SIG-M5 treated with dmso at 0.1 percent for 504 hours (cell line): ENCODE measurements at regions not wholly inside any gene's neighbourhood (a gene's known extent, or its start where the extent isn't known, plus 50 kb on each side); places are given as distances from the start of the nearest gene placed in this dataset.

Experiments
- DNase-seq: peaks from one replicate; lab custom pipeline; 2025; ENCODE audit not compliant: unreplicated experiment; lab: John Stamatoyannopoulos, UW

DNA sequence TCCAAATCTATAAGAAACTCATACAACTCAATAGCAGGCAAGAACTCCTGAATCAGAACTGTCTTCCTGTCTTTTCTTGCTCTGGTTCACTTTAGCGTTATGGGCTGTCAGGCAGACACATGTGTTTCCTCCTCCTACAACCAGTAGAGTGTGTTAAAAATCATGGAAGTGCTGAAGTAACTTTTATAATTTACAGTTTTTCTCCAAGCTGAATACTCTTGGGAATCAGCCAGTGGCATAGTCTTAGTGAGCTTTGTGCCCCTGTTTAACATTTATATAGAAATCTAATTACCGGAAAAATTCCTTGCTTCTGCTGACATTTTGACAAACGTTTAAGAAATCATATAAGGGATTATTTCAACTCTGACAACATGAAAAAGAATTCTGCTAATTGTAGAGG is 113.1 kb upstream of the RGS18 start:
- no peak for DNase-seq

DNA sequence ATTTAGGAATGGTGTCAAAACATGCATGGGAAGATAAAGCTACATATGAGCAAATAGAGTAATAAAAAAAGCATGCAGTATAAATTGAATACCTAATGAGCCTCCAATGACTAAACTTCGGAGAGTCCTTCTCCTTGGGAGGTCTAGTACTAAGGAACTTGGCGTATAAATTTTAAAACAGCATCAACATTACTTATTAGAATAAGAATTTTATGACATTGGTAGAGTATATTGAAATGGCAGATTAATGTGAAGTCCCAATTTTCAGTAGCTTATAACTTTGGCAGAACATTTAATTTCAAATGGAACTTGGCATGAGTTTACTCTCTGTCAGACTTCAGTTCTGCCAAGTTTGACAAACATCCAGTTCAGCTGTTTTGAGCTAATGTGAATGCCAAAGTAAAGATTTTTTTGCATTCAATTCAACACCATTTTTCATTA is 104.7 kb upstream of the RGS18 start:
- no peak for DNase-seq

DNA sequence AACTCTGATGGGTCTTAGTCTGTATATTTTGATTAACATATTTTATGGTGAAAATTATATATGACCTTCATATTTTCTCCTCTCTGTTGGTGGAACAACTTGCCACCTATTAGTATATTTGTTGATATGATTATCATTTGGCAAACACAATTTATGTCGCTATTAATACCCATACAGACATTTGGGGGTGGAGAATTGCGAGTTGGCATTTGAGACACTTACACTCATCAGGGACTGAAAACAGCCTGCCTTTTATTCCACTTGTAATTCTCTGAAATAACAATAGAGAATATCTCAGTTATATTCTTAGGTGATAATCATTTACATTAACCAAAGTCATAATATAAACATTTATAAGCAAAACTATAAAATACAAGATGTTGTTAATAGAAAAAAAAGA is 100.5 kb upstream of the RGS18 start:
- DNase-seq = no peak

DNA sequence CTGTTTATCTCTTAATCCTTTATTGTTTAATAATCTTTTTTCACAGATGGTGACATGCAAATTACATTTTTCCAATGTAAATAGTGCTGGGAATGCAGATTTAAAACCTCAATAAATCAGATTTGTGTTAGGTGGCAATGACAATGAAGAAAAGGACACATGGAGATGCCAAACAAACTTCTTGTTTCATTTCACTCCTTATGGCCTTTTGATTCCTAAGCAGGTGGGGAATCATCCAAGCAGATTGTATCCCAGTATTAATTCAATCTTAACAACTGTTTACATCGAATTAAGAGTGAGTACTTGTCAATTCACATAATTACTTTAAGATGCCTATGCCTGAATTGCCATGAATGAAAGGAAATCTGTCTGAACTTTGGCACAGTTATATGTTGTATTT is 98.9 kb upstream of the RGS18 start:
- no peak for DNase-seq

DNA sequence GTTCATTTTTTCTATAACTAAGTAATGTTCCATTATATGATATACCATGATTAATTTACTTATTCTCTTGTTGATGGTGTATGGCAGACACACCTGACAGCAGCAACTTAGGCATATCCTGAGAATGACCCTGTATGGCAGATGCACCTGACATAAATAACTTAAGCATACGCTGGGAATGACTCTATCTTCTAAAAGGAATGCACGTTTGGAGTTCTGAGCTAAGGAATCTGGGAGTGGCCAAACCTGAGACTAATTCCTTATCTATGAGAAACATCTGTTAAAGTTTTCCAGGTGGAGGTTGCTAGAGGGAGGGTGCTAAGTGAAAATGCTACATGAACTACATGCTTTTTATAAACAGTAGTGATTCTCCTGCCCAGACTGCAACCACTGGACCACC is 96.7 kb upstream of the RGS18 start:
- no peak for DNase-seq

DNA sequence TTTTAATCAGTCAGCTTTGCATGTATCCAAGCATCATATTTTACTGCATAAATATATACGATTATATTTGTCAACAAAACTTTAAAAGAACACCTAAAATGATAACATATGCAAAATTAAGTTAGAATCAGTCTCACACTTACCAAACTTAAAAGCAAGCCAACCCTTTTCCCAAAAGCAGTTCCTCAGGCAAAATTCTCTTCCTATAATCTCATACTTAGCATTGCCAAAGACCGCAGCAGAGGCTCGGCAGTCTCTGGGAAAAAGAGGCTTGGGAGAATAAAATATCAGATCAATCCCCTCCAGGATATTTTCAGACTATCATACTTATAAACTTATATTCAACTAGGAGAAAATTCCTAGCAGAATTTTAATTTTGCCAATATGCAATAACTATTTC is 93.2 kb upstream of the RGS18 start:
- DNase-seq = no peak

DNA sequence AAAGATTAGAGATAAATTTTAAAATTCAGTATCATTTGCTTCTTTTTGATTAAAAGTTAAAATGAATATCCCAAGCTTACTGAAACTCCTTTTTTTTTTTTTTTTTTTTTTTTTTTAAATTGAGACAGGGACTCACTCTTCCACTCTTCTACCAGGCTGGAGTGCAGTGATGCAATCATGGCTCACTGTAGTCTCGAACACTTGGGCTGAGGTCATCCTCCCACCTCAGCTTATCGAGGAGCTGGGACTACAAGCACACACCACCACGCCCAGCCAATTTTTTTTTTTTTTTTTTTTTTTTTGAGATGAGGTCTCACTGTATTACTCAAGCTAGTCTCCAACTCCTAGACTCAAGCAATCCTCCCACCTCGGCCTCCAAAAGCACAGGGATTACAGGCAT is 92.1 kb upstream of the RGS18 start:
- DNase-seq = no peak

DNA sequence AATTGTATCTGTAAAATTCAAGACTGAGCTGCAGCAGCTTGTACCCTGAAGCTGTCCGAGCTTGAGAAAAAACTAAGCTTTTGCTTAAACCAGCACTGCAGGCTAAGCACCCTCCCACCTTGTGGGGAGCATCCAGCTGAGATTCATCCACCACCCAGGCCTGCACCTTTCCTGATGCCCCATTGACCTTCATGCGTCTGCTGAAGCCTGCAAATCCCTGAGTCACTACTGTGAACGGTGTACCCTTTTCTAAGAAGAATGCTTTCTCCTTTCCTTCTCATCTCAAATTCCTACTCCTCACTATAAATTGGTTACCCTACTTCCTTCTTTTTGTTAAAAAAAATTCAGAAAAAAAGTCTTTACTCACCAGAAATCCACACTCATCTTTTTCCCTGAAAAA is 90.9 kb upstream of the RGS18 start:
- DNase-seq = no peak

DNA sequence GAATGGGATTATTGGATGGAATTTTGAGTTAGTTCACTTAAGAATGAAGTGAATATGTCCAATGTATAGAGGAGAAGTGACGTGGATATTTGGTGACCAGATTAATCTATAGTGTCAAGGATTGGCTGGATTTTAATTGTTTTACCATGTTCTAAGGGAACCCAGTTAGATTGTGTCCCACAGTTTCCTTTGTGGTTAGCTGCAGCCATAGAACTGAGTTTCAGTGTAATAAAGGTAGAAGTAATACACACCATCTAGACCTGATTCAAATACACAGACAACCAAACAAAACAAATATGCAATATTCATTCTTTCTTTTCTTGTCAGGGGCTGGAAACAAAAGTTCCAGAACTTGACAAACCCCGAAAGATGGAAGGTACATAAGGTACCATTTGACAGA is 88.0 kb upstream of the RGS18 start:
- DNase-seq = no peak

DNA sequence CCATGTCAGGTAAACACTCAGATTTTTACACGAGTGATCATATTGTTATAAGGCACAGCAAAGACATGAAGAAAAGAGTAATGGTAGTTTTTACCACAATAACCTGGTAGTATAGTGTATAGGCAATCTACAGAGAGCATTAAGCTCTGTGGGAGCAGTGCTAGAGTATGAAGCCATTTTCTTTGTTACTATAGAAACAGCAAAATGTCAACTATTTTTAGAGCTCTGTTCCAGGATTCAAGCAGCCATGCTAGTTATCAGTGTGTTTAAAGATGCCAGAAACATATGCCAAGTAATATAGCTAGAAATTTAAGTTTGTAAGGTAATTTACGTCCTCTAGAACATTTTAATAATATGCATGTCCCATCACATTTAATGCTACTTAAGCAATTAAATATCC is 77.6 kb upstream of the RGS18 start:
- no peak for DNase-seq

DNA sequence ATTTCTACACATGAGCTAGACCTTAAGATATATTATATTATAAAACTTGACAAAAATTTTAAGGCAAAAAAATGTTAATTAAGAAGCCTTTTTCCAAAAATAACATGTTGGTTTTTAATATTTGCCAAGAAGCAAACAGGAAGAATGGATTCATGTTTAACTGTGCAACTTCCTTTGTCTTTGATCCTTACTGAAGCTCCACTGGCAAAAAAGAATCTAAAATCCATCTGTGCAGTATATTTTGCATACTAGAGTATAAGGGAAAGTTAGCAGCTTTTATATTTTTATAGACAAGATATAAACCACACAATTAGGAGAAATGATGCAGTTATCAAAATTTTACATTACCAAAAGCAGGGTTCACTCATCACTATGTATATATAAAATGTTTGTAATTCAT is 76.9 kb upstream of the RGS18 start:
- no peak for DNase-seq

DNA sequence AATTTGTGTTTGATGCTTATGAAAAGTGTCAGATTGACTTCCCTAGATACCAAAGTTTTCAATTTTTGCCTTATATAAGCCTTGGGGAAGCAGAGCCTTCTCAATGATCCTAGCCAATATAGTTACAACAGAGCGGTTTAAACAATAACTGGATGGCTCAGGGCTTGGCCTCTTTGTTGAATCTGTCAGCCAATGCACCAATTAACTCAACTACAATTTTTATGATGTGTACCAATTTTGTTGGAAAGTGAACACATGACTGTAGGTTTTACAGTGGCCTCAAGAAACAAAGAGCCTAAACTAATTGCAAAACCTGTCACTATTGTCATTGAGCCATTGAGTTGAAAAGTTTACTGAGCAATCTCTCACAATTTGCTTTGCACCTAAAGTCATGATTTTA is 71.6 kb upstream of the RGS18 start:
- no peak for DNase-seq

DNA sequence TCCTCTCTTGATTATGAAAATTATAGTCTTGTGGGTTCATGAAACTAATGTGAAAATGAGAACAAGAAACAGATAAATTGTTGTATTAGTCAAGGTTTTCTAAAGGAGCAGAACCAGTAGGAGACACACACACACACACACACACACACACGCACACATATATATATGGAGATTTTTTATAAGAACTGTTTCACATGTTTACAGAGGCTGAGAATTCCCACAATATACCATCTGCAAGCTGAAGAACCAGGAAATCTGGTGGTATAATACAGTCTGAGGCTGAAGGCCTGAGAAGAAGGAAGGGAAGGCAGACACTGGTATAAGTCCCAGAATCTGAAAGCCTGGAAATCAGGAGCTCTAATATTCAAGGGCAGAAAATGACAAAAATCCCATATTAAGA is 70.9 kb upstream of the RGS18 start:
- DNase-seq = no peak

DNA sequence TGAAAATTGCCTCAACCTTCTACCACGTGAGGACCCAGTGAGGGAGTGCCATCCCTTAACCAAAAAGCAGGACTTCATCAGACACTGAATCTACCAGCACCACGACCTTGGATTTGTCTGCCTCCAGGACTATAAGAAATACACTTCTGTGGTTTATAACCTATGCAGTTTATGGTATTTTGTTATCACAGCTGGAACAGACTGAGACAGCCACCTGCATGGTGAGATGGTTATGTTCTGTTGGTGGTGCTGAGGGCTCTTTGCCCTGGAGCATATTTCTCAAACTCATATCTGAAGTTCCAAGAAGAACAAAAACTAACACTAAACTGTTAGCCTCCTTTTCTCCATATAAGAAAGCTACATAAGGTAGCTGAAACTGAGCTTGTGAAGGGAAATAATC is 69.8 kb upstream of the RGS18 start:
- no peak for DNase-seq

DNA sequence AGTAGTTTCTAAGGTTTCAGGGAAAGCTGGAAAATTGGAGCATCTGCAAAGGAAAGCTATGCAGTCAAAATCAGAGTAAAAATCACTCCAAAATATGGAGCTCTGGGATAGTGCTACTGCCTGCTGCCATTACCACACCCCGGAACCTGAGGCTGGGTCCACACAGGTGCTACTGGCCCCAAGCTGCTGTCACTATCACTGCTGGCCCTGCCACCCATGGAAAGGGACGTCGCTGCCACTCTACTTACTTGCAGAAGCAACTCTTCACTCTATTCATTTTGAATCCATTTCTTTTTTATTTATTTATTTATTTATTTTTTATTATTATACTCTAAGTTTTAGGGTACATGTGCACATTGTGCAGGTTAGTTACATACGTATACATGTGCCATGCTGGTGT is 60.3 kb upstream of the RGS18 start:
- DNase-seq = no peak

DNA sequence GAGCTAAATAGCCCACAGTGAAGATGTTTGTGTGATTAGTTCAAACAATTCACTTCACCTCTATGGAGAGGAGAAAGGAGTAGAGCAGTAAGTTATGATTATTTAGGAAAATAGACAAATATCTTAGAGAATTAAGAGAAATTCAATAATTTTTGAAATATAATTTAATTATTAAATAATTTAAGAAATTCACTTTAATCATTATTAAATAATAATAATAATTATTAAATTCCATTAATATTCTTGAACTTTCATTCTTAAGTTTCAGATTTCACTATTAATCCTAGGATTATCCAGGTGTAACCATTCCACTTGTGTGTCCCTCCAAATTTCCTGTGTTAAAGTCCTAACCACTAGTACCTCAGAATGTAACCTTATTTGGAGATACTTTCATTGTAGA is 58.9 kb upstream of the RGS18 start:
- DNase-seq = no peak

DNA sequence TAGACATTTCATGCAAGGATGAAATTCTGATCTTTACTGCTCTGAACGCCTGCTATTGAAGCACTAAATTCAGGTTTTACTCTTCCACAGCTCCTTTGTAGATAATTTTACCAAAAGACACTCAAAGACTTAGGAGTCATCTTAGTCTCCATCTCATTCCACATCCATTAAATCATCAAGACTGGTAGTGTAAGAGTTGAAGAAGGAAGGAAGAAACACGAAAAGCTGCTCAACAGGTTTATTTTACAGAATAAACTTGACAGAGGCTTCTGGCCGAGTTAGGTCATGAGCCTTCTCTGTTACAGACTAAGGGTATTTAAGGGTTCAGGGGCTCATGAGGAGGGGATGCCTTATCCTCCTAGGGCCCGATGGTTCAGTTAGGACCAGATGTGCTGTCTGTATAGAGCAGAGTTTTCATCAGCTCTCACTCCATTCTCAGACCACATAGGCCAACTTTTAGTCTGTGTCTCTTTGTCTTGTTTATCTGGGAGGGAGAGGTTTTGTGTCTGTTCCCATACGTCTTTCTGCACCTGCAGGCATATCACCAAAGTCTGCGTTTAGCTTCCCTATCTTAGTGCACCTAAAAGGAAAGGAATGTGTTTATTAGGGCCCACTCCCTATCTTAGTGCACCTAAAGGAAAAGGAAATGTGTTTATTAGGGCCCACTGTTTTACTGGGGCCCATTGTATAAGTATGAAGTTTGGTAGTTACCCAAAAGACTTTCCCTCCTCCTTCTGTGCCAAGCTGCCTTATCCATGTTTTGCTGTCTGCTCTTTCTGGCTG is 57.4 kb upstream of the RGS18 start:
- peak; percentile 7 for DNase-seq

DNA sequence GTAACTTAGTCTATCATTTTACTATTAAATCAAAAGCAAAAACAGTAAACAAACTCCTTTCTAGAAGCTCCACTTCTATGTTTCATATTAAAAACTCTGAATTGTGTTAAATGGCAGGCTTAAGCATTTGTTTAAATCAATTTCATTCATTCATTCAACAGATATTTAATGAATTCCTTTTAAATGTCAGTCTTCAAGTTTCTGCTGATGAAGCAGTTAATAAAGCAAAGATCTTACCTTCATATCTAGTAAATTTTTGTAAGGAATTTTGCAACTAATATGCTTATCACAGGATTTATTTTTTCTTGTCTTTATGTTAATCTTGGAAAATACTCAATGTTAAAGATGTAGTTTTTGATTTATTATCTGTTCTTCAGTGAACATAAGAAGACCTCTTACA is 54.1 kb upstream of the RGS18 start:
- DNase-seq = no peak

DNA sequence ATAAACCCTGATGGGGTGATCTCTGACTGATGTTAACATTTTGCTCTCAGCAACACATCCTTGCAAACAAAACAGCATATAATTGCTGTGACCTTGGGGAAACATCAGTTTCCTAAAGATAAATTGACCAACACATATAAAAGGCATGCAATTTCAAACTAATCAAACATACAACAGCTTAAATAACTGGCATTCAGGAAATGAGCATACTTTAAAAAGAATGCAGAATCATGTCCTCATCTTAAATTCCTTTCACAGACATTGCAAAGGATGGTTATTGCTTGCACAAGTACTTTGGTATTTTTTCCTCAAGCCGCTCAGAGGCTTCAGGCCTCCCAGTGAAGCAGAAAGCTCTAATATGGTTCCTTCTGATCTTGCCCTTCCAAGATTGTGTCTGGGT is 53.4 kb upstream of the RGS18 start:
- DNase-seq = no peak

DNA sequence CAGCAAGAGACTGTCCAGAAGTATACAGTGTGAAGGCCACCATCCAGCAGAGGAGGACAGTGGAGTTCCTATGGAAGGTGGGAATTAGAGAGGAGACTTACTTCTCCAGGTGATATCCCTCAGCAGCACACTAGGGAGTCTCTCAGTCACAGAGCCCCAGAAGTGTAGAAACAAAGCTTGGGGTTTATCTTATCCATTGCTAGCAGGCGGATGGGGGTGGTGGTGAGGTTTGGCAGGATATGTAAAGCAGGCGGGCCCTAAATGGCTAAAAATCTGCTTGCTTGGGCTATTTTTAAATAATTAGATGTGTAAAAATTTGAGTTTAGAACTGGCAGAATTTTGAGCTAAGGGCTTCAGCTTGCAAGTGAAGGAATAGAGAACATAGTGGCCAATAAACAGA is 50.1 kb upstream of the RGS18 start:
- DNase-seq = no peak
